HepG2 (cell line): ENCODE measurements at regions not wholly inside any gene's neighbourhood (a gene's known extent, or its start where the extent isn't known, plus 50 kb on each side); places are given as distances from the start of the nearest gene placed in this dataset.

Experiments used
- AKAP8 ChIP-seq: sonication (generic); formaldehyde crosslinking; IDR thresholded peaks from 2 replicates; pipeline ENCODE4 v1.5.1; 2020; ENCODE audit warnings: mild to moderate bottlenecking, missing genetic modification reagents
- CHD4 ChIP-seq: fragments of 200-600 bp; sonication (generic); IDR thresholded peaks from 2 replicates; pipeline ENCODE4 v1.7.0; 2017; ENCODE audit warnings: mild to moderate bottlenecking, low read length, borderline replicate concordance
- GATAD1 ChIP-seq: IDR thresholded peaks from 2 replicates; pipeline ENCODE4 v1.6.1; 2016; ENCODE audit warnings: missing genetic modification reagents, missing compliant biosample characterization
- PPARG ChIP-seq: conservative IDR thresholded peaks from 2 replicates; pipeline ENCODE4 v1.6.1; 2016; ENCODE audit warnings: missing biosample characterization, missing genetic modification reagents
- REPIN1 ChIP-seq: sonication (generic); formaldehyde crosslinking; IDR thresholded peaks from 2 replicates; pipeline ENCODE4 v1.8.0; 2022; ENCODE audit warnings: missing genetic modification reagents, low read depth, mild to moderate bottlenecking, borderline replicate concordance
- UBTF ChIP-seq: sonication (generic); formaldehyde crosslinking; IDR thresholded peaks from 2 replicates; pipeline ENCODE4 v1.4.0; 2020; ENCODE audit warnings: mild to moderate bottlenecking, missing genetic modification reagents
- ZBTB7B ChIP-seq: sonication (generic); formaldehyde crosslinking; IDR thresholded peaks from 2 replicates; pipeline ENCODE4 v1.4.0; 2020; ENCODE audit warnings: missing genetic modification reagents
- ZFX ChIP-seq: sonication (generic); formaldehyde crosslinking; IDR thresholded peaks from 2 replicates; pipeline ENCODE4 v1.4.0; 2020; ENCODE audit warnings: mild to moderate bottlenecking, low read depth, missing genetic modification reagents, moderate library complexity
- ZNF331 ChIP-seq: sonication (generic); formaldehyde crosslinking; IDR thresholded peaks from 2 replicates; pipeline ENCODE4 v1.4.0; 2020; ENCODE audit warnings: missing genetic modification reagents
- ZNF652 ChIP-seq: IDR thresholded peaks from 2 replicates; pipeline ENCODE4 v1.6.1; 2016; ENCODE audit warnings: low read depth, borderline replicate concordance
- TF ChIP-seq, protein P1 (sequence below): sonication (generic); formaldehyde crosslinking; IDR thresholded peaks from 2 replicates; pipeline ENCODE4 v1.5.0; 2020; ENCODE audit warnings: mild to moderate bottlenecking, missing genetic modification reagents, borderline replicate concordance
- TF ChIP-seq, protein P2 (sequence below): sonication (generic); formaldehyde crosslinking; IDR thresholded peaks from 2 replicates; pipeline ENCODE4 v1.8.1; 2022; ENCODE audit warnings: mild to moderate bottlenecking, missing genetic modification reagents
- TF ChIP-seq, protein P3 (sequence below): sonication (generic); formaldehyde crosslinking; IDR thresholded peaks from 2 replicates; pipeline ENCODE4 v1.4.0; 2020; ENCODE audit warnings: missing genetic modification reagents
- TF ChIP-seq, protein P4 (sequence below), 2 experiments: fragments of 450-650 bp in 1 of 2; sonication (generic) in 1 of 2; formaldehyde crosslinking; IDR thresholded peaks; 2 replicates each; pipeline versions ENCODE4 v1.5.0 to v1.8.0; 2020 to 2022; ENCODE audit warnings: mild to moderate bottlenecking in 1 of 2, missing genetic modification reagents in 1 of 2

DNA sequence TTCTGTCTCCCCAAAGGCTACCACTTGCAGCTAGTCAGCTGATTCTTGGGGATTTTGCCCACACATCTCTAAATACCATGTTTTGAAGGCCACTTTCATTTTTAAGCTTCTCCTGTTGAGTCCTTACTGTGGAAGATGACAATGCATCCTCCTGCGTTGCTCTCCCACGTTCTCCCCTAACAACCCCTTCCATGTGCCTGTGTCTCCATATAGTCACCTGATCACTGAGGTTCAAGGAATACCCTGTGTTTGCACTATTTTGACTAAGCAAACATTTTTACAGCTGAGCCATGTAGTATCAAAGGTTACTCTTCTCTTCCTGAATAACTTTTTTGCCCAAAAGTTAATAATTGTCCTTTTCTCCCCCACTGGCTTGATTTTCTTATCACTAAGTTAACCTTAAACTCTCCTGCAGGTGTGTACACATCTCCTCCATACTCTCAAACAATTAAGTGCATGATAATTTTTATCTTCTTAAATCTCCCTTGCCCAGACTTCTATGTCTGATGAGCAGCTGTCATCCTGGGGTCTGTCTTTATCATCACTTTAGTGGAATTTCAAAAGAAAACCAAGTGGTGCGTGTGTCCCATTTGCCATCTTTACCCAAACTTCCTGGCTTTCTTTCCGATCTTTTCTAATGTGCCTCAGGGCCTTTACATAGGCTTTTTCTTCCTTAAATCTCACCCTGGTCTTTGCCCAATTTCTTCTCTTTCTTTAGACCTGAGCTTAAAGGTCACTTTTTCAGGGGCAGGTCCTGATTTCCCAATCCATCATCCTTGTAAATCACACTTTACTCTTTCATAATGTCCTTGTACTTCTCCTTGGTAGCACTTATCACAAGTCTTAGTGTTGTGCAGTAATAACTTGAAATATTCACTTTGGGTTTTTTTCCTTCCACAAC lies 85.2 kb upstream of the SPATS2L start (continued):
- TF ChIP-seq, protein P1, sequence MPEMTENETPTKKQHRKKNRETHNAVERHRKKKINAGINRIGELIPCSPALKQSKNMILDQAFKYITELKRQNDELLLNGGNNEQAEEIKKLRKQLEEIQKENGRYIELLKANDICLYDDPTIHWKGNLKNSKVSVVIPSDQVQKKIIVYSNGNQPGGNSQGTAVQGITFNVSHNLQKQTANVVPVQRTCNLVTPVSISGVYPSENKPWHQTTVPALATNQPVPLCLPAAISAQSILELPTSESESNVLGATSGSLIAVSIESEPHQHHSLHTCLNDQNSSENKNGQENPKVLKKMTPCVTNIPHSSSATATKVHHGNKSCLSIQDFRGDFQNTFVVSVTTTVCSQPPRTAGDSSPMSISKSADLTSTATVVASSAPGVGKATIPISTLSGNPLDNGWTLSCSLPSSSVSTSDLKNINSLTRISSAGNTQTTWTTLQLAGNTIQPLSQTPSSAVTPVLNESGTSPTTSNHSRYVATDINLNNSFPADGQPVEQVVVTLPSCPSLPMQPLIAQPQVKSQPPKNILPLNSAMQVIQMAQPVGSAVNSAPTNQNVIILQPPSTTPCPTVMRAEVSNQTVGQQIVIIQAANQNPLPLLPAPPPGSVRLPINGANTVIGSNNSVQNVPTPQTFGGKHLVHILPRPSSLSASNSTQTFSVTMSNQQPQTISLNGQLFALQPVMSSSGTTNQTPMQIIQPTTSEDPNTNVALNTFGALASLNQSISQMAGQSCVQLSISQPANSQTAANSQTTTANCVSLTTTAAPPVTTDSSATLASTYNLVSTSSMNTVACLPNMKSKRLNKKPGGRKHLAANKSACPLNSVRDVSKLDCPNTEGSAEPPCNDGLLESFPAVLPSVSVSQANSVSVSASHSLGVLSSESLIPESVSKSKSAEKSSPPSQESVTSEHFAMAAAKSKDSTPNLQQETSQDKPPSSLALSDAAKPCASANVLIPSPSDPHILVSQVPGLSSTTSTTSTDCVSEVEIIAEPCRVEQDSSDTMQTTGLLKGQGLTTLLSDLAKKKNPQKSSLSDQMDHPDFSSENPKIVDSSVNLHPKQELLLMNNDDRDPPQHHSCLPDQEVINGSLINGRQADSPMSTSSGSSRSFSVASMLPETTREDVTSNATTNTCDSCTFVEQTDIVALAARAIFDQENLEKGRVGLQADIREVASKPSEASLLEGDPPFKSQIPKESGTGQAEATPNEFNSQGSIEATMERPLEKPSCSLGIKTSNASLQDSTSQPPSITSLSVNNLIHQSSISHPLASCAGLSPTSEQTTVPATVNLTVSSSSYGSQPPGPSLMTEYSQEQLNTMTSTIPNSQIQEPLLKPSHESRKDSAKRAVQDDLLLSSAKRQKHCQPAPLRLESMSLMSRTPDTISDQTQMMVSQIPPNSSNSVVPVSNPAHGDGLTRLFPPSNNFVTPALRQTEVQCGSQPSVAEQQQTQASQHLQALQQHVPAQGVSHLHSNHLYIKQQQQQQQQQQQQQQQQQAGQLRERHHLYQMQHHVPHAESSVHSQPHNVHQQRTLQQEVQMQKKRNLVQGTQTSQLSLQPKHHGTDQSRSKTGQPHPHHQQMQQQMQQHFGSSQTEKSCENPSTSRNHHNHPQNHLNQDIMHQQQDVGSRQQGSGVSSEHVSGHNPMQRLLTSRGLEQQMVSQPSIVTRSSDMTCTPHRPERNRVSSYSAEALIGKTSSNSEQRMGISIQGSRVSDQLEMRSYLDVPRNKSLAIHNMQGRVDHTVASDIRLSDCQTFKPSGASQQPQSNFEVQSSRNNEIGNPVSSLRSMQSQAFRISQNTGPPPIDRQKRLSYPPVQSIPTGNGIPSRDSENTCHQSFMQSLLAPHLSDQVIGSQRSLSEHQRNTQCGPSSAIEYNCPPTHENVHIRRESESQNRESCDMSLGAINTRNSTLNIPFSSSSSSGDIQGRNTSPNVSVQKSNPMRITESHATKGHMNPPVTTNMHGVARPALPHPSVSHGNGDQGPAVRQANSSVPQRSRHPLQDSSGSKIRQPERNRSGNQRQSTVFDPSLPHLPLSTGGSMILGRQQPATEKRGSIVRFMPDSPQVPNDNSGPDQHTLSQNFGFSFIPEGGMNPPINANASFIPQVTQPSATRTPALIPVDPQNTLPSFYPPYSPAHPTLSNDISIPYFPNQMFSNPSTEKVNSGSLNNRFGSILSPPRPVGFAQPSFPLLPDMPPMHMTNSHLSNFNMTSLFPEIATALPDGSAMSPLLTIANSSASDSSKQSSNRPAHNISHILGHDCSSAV (CRISPR knock-in tag), result no peak
- TF ChIP-seq, protein P2, sequence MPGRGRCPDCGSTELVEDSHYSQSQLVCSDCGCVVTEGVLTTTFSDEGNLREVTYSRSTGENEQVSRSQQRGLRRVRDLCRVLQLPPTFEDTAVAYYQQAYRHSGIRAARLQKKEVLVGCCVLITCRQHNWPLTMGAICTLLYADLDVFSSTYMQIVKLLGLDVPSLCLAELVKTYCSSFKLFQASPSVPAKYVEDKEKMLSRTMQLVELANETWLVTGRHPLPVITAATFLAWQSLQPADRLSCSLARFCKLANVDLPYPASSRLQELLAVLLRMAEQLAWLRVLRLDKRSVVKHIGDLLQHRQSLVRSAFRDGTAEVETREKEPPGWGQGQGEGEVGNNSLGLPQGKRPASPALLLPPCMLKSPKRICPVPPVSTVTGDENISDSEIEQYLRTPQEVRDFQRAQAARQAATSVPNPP, result peak; percentile 52; the same call in 1 of the 2 replicates
- TF ChIP-seq REPIN1 (CRISPR knock-in tag) (peak; percentile 66; the same call in 1 of the 2 replicates), CHD4 (peak; percentile 91), GATAD1 (CRISPR knock-in tag) (peak; percentile 61; the same call in 1 of the 2 replicates), UBTF (CRISPR knock-in tag) (no peak), PPARG (CRISPR knock-in tag) (peak; percentile 99), ZNF652 (CRISPR knock-in tag) (peak; percentile 89), ZFX (CRISPR knock-in tag) (peak; percentile 58), ZNF331 (CRISPR knock-in tag) (peak; percentile 81), AKAP8 (CRISPR knock-in tag) (peak; percentile 45; the same call in 1 of the 2 replicates), ZBTB7B (peak; percentile 52; the same call in 1 of the 2 replicates)
- TF ChIP-seq, protein P3, sequence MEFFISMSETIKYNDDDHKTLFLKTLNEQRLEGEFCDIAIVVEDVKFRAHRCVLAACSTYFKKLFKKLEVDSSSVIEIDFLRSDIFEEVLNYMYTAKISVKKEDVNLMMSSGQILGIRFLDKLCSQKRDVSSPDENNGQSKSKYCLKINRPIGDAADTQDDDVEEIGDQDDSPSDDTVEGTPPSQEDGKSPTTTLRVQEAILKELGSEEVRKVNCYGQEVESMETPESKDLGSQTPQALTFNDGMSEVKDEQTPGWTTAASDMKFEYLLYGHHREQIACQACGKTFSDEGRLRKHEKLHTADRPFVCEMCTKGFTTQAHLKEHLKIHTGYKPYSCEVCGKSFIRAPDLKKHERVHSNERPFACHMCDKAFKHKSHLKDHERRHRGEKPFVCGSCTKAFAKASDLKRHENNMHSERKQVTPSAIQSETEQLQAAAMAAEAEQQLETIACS, result no peak
- TF ChIP-seq, protein P4, sequence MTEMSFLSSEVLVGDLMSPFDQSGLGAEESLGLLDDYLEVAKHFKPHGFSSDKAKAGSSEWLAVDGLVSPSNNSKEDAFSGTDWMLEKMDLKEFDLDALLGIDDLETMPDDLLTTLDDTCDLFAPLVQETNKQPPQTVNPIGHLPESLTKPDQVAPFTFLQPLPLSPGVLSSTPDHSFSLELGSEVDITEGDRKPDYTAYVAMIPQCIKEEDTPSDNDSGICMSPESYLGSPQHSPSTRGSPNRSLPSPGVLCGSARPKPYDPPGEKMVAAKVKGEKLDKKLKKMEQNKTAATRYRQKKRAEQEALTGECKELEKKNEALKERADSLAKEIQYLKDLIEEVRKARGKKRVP (CRISPR knock-in tag; IDR thresholded peaks at IDR 0.05), result peak in 1 of 2 experiments; percentile 60; a peak in 2 of 4 replicates
